ELR (cell line): ENCODE measurements at regions not wholly inside any gene's neighbourhood (a gene's known extent, or its start where the extent isn't known, plus 50 kb on each side); places are given as distances from the start of the nearest gene placed in this dataset.

Source experiments
- DNase-seq: peaks from one replicate; pipeline ENCODE4 v3.0.0-alpha.2; 2015; ENCODE audit warnings: low read depth

GRCh38 chr3:74693251-74693650 lies 78.8 kb upstream of the CNTN3 start:
- DNase-seq: no peak

- no peak for DNase-seq
Measured at GRCh38 chr3:74691946-74692345, 77.5 kb upstream of the CNTN3 start.

- no peak for DNase-seq
Measured at GRCh38 chr3:74673326-74673725, 58.9 kb upstream of the CNTN3 start.

GRCh38 chr3:74664606-74665005 lies 50.1 kb upstream of the CNTN3 start:
- no peak for DNase-seq
